Cardiac fibroblast (primary cell): ENCODE measurements at regions not wholly inside any gene's neighbourhood (a gene's known extent, or its start where the extent isn't known, plus 50 kb on each side); places are given as distances from the start of the nearest gene placed in this dataset.

ENCODE experiments used
- DNase-seq, 2 donors: peaks; one replicate each; pipeline versions ENCODE4 v3.0.0 to v3.0.0-alpha.2; 2010; ENCODE audit warnings: low read depth in 2 of 2
- H3K4me3 ChIP-seq, 2 donors: replicated peaks in 1 of 2; 1 replicate in 1 of 2; 2 replicates in 1 of 2; pipeline ENCODE4 v1.5.1; 2011; ENCODE audit warnings: low read depth in 2 of 2, low read length in 2 of 2, mild to moderate bottlenecking in 2 of 2, moderate library complexity in 1 of 2
- TF ChIP-seq, protein P1 (sequence below): IDR thresholded peaks from one replicate; pipeline ENCODE4 v1.5.1; 2011; ENCODE audit warnings: low read depth, mild to moderate bottlenecking, low read length, inconsistent platforms

DNA sequence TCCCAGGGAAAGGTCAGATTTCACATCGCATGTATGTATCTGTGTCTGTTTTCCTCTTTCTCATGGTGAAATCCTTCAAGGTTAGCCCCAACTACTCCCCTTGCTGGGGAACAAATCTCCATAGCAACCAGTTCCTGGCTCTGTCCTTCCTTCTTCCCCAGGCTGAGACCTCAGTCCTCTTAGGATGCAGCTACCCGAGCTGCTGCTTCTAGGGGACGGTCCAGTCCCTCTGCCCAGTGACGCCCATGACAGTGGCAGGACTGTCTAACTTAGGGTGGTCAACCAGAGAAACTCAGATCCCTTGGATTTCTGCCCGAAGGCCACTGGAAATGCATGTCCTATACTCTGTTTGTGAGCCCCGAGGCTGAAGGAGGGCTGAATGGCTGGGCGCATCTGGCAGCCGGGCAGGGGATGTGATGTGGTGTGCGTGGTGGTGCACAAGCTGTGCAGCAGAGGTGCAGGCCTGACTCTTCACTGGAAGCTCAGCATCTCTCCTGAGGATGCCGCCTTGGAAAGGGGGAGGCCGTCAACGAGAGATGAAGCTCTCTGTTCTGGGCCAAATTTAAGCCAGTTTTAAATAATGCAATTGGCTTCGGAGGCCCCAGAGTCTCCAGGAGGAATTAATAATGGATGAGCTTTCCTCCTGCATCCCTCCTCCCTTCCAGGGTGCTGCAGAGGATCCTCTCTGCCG is 118.7 kb upstream of the B3GAT1 start:
- H3K4me3 ChIP-seq, result no peak overlapping the region
- TF ChIP-seq, protein P1, sequence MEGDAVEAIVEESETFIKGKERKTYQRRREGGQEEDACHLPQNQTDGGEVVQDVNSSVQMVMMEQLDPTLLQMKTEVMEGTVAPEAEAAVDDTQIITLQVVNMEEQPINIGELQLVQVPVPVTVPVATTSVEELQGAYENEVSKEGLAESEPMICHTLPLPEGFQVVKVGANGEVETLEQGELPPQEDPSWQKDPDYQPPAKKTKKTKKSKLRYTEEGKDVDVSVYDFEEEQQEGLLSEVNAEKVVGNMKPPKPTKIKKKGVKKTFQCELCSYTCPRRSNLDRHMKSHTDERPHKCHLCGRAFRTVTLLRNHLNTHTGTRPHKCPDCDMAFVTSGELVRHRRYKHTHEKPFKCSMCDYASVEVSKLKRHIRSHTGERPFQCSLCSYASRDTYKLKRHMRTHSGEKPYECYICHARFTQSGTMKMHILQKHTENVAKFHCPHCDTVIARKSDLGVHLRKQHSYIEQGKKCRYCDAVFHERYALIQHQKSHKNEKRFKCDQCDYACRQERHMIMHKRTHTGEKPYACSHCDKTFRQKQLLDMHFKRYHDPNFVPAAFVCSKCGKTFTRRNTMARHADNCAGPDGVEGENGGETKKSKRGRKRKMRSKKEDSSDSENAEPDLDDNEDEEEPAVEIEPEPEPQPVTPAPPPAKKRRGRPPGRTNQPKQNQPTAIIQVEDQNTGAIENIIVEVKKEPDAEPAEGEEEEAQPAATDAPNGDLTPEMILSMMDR, result no peak
- no peak for DNase-seq

DNA sequence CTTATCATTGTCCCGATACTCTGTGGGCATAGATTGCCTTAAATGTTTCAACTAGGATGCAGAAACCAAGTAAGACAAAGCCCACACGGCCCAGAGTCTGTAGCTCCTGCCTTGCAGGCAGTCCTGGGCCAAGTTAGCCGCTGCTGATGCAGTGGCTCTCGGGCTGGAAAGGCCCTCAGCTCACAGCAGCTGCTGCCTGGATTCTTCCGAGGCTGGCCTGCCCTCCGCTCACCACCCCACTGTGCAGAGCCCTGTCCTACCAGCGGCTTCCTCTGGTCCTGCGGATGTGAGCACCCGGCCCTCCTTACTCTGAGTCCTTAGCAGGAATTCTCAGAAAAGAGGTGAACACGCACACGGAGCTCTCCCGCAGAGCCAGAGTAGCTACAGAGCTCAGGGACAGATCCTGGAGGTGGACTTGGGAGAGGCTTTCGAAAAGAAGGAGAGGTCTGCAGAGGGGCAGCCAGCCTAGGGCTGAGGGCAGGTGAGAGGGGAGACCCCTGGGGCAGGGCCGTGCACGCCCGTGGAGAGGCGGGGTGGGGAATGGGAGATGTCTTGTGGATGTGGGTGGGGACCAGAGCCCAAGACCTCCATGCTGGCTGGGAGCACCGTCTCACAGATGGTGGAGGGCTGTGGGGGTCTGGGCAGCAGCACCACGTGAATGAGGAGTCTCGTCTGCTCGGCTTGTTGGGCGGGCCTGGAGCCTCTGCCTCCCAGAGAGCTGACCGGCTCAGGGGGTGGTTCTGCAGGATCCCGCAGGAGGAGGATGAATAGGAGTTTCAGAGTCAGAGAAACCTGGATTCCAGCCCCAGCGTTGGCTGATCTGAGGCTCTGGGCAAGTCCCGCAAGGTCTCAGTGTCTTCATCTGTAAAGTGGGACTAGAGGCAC is 117.4 kb upstream of the B3GAT1 start:
- TF ChIP-seq, protein P1, result no peak
- H3K4me3 ChIP-seq, result no peak overlapping the region
- no peak for DNase-seq

DNA sequence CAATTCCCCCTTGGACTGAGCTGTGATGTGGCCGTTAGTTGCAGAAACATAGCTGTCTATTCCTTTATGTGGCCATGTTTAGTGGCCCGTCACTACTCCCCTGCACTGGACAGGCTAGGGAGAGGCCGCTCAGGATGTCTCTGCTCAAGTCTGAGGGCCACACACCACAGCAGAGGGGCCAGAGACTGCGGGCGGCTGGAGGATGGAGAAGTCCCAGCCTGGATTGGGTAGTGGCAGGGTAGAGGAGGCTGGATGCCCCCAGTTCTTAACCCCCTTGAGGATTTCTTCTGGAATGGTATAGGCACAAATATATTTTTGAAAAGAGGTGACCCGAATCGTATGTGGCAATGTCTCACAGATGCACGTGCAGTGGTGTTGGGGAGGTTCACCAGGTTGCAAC is 116.4 kb upstream of the B3GAT1 start:
- no peak overlapping the region for H3K4me3 ChIP-seq
- TF ChIP-seq, protein P1, result no peak
- DNase-seq, result no peak

DNA sequence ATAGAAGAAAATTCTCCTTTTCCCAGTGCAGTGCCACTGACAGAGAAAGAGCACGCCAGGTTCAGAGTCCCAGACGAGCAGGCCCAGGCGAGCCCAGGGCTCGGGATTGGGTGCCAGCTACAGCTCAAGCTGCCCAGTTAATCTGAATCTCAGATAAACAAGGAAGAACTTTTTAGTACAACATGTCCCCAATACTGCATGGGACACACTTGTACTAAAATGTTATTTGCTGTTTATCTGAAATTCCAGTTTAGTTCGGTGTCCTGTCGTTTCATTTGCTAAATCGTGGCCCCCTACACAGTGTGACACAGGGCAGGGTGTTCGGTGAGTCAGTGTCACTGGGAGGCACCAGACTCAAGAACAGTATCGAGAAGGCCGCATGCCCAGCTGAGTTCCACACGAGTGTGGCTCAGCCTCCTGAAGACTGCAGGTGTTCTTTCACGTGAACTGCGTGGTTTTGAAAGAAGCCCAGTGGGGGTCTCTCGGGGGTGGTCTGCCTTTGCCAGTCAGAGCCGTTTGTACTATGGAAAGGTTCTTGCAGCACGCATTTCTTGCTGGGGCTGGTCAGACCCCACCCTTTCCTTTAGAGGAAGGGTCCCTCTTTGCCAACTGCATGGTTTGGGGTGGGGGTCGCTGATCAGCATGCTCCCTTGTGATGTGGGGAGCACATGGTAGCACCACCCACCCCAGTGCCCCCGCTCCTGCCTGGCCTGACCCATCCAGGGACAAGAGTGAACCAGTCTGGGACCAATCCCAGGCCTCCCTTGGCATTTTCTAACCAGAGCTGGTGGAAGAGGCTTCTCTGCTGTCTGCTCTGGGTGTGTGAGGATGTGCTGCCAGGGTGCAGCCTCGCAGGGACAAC is 115.6 kb upstream of the B3GAT1 start:
- no peak overlapping the region for H3K4me3 ChIP-seq
- TF ChIP-seq, protein P1, result no peak
- no peak for DNase-seq

DNA sequence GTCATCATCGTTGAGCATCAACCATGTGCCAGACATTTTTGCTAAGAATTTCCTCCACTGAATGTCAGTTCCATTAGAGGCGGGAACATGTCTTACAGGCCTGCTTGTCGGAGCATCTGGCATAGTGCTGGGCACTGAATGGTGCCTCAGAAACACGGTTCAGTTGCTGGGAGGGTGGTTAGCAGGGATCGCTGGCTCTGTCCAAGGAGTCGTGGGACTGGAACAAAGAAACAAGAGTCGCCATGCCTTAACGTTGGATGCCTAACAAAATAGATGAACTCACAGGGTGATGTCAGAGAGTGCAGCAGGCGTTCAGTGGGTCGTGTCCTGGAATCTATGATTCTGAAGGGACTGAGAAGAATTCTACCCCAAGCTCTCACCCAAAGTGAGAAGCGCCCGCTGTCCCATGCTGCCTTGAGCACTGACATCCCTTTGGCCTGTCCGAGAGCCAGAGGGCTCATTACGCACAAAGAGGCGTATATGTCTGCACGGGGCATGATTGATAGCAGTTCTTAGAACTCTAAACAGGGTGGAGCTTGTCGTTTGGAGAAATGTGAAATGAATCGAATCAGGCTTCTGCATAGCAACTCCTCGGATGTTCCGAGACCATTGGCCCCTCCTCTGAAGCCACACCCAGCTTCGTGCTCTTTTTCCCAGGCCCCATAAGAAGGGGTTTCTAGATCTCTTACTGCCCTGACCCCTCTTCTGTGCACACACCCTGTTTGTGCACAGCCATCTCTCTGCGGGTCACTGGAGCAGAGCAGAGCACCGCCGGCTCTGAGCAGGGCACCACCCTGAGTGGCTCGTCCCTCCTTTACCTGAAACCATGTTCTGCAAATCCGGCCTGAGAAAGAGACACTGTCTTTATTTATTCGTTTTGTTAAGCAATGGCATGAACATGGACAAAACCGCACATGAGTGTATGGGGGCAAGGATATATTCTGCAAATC is 113.1 kb upstream of the B3GAT1 start:
- TF ChIP-seq, protein P1, result no peak
- no peak overlapping the region for H3K4me3 ChIP-seq
- no peak for DNase-seq
